ENCODE measurements at regions not wholly inside any gene's neighbourhood (a gene's known extent, or its start where the extent isn't known, plus 50 kb on each side); places are given as distances from the start of the nearest gene placed in this dataset.
"Not testable (repeated sequence)": the region's sequence is repeated elsewhere in the genome, so short reads cannot be mapped to it uniquely, and the experiment has no call there.

DNA sequence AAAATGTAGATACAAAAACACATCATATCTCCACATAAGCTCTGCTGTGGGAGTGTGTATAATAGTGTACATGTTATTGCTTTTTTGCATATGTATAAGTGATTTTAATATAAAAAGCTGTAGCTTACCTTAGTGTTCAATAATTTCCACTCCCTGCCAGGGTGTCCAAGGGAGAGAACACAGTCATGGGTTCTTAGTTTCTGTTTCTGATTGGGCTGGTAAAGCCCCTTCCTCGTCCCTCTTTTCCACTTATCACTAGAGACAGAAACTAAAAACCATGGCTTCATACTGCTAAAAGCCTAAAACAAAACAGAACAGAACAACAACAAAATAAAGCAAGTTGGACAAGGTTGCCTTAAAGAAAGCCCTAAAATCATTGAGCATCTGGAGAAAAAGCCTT is 74.4 kb upstream of the S1PR3 start:
- DNase-seq = no peak
- Histone ChIP-seq H3K4me1 (peaks cover 0 to 18% (median 14%) of the 10 kb centered on the region in 4 donors), H3K27ac (no peak overlapping the region), H3K4me3 (no peak overlapping the region), H3K27me3 (no peaks in the 10 kb centered on the region), H3K9me3 (peaks cover 0 to 3% (median 0%) of the 10 kb centered on the region in 4 donors), H3K36me3 (no peaks in the 10 kb centered on the region)
- WGBS, 2 donors = 0 to 36% methylated on average over 1 of the region's 1 CpG
- TF ChIP-seq, protein P1, sequence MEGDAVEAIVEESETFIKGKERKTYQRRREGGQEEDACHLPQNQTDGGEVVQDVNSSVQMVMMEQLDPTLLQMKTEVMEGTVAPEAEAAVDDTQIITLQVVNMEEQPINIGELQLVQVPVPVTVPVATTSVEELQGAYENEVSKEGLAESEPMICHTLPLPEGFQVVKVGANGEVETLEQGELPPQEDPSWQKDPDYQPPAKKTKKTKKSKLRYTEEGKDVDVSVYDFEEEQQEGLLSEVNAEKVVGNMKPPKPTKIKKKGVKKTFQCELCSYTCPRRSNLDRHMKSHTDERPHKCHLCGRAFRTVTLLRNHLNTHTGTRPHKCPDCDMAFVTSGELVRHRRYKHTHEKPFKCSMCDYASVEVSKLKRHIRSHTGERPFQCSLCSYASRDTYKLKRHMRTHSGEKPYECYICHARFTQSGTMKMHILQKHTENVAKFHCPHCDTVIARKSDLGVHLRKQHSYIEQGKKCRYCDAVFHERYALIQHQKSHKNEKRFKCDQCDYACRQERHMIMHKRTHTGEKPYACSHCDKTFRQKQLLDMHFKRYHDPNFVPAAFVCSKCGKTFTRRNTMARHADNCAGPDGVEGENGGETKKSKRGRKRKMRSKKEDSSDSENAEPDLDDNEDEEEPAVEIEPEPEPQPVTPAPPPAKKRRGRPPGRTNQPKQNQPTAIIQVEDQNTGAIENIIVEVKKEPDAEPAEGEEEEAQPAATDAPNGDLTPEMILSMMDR (IDR thresholded peaks at IDR 0.05) = no peak
- TF ChIP-seq POLR2A (IDR thresholded peaks at IDR 0.05) (no peak), EP300 (IDR thresholded peaks at IDR 0.05) (no peak), POLR2AphosphoS5 (IDR thresholded peaks at IDR 0.05) (no peak)
- intact Hi-C loops (cut with DNase I) = no loop called here

DNA sequence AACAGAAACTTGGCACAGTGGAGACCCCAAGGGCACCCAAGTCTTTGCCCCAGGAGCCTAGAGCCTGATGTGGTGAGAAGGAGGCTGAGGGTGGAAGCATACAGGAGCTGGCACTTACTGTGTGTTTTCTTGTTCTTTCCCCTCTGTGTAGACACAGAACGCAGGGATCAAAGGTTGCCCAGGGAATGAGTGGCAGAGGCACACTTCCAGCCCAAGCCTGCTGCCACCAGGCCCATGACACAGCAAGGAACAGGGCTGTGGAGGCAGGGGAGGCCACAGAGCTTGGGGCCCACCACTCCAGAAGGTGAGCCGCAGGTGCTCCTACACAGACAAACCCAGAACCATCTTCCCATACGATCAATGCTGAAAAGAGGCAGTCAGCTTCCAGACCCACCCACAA is 73.9 kb upstream of the S1PR3 start:
- H3K27ac ChIP-seq = no peak overlapping the region
- no peak for DNase-seq
- WGBS, 2 donors = 67 to 92% methylated on average over 3 of the region's 3 CpGs
- H3K36me3 ChIP-seq = no peaks in the 10 kb centered on the region
- no peaks in the 10 kb centered on the region for H3K27me3 ChIP-seq
- H3K4me3 ChIP-seq = no peak overlapping the region
- H3K4me1 ChIP-seq = peaks cover 0 to 18% (median 14%) of the 10 kb centered on the region in 4 donors
- intact Hi-C loops (cut with DNase I) = no loop called here
- TF ChIP-seq EP300 (IDR thresholded peaks at IDR 0.05) (no peak), POLR2A (IDR thresholded peaks at IDR 0.05) (no peak), POLR2AphosphoS5 (IDR thresholded peaks at IDR 0.05) (no peak)
- peaks cover 0 to 3% (median 0%) of the 10 kb centered on the region in 4 donors for H3K9me3 ChIP-seq

DNA sequence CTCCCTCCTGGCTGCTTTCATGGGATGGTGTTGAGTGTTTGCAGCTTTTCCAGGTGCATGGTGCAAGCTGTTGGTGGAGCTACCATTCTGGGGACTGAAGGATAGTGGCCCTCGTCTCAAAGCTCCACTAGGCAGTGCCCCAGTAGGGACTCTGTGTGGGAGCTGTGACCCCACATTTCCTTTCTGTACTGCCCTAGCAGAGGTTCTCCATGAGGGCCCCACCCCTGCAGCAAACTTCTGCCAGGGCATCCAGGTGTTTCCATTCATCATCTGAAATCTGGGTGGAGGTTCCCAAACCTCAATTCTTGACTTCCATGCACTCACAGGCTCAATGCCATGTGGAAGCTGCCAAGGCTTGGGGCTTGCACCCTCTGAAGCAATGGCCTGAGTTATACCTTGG is 72.7 kb upstream of the S1PR3 start:
- intact Hi-C loops (cut with DNase I); H3K36me3 ChIP-seq; H3K9me3 ChIP-seq; DNase-seq; H3K27ac ChIP-seq; H3K4me3 ChIP-seq; H3K27me3 ChIP-seq: not testable (repeated sequence)
- WGBS, 2 donors = 82 to 88% methylated on average over 1 of the region's 1 CpG
- H3K4me1 ChIP-seq = peaks cover 0 to 18% (median 14%) of the 10 kb centered on the region in 4 donors

DNA sequence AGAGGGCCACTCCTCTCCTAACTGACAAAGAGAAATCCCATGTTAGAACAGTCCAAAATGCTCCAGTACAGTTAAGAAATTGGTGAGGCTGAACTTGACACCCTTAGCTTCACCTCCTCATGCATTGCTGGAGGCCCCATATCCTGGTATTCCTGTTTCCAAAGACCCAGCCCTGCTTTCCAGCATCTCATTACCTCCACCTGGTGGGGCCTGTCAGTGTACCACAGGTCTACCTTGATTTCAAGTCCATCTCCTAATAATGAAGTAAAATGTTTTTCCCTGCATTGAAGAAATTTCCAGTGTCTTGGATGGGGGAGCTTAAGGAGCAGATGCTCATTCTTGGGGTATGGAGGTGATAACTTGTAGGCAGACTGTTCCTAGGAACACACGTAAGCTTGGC is 70.6 kb upstream of the S1PR3 start:
- no peaks in the 10 kb centered on the region for H3K36me3 ChIP-seq
- intact Hi-C loops (cut with DNase I) = no loop called here
- peaks cover 0 to 3% (median 0%) of the 10 kb centered on the region in 4 donors for H3K9me3 ChIP-seq

DNA sequence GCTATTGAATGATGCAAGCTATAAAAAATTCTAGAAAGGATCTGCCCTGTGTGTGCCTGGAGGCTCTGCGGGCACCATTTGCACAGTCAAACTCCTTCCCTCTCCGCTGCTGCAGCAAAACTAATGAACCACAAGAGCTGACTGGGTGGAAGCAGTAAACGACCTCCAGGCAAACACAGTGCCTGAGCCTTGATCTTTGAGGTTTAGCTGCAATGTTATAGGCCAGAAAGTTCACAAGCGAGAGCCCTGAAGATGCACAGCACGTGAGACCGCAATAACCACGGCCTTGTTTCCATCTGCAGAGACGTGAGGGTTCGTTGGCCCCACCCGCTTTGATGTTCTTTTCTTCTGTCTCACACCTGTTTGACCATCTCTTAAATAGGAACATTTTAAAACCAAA is 69.2 kb upstream of the S1PR3 start:
- no peak for TF ChIP-seq POLR2AphosphoS5 (IDR thresholded peaks at IDR 0.05)
- no peak for TF ChIP-seq EP300 (IDR thresholded peaks at IDR 0.05)
- TF ChIP-seq, protein P1 (IDR thresholded peaks at IDR 0.05) = no peak
- no peak for TF ChIP-seq POLR2A (IDR thresholded peaks at IDR 0.05)
- 43 to 72% methylated on average over 10 of the region's 10 CpGs for WGBS, 2 donors
- no peak overlapping the region for H3K27ac ChIP-seq
- H3K9me3 ChIP-seq = peaks cover 0 to 3% (median 0%) of the 10 kb centered on the region in 4 donors
- no peak overlapping the region for H3K4me3 ChIP-seq
- no peaks in the 10 kb centered on the region for H3K27me3 ChIP-seq
- H3K36me3 ChIP-seq = no peaks in the 10 kb centered on the region
- peaks cover 0 to 6% (median 0%) of the 10 kb centered on the region in 4 donors for H3K4me1 ChIP-seq
- no peak for DNase-seq
- intact Hi-C loops (cut with DNase I) = no loop called here

More for the DNA sequence above, 70.6 kb upstream of the S1PR3 start:
- H3K27me3 ChIP-seq = no peaks in the 10 kb centered on the region
- H3K27ac ChIP-seq = no peak overlapping the region
- DNase-seq = no peak
- WGBS, 2 donors = 97% methylated on average over 1 of the region's 1 CpG
- H3K4me3 ChIP-seq = no peak overlapping the region
- peaks cover 0 to 8% (median 5%) of the 10 kb centered on the region in 4 donors for H3K4me1 ChIP-seq
- TF ChIP-seq EP300 (IDR thresholded peaks at IDR 0.05) = no peak

DNA sequence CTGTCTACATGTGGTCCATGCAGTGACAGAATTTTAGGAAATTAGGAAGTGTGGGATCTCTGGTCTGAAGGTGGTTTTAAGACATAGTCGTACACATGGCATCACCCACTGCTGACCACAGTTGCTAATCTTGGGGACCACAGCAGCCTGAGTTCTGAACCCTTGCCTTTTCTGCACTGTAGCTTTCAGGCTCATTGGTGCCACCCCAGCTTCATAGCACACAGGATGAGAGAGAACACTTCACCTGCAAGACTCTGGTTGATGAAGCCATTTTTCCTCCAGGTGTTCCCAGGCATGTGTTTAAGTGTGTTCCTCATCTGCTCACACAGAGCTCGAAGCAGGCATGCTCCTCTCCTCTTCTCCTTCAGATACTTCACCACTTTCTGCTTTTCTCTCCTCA is 68.2 kb upstream of the S1PR3 start:
- Histone ChIP-seq H3K4me3 (no peak overlapping the region), H3K9me3 (peaks cover 0 to 3% (median 0%) of the 10 kb centered on the region in 4 donors), H3K36me3 (no peaks in the 10 kb centered on the region), H3K4me1 (peaks cover 0 to 9% (median 0%) of the 10 kb centered on the region in 4 donors), H3K27me3 (no peaks in the 10 kb centered on the region), H3K27ac (no peak overlapping the region)
- no peak for DNase-seq
- no peak for TF ChIP-seq POLR2A (IDR thresholded peaks at IDR 0.05)
- TF ChIP-seq, protein P1 (IDR thresholded peaks at IDR 0.05) = no peak
- no peak for TF ChIP-seq EP300 (IDR thresholded peaks at IDR 0.05)
- TF ChIP-seq POLR2AphosphoS5 (IDR thresholded peaks at IDR 0.05) = no peak
- intact Hi-C loops (cut with DNase I) = no loop called here
- WGBS, 2 donors = 39 to 51% methylated on average over 2 of the region's 2 CpGs
